ENCODE measurements at regions not wholly inside any gene's neighbourhood (a gene's known extent, or its start where the extent isn't known, plus 50 kb on each side); places are given as distances from the start of the nearest gene placed in this dataset.

GRCh38 chr11:82601711-82602110, 132.0 kb downstream of the FAM181B start:
- Histone ChIP-seq H3K4me3 (no peak overlapping the region), H3K27me3 (no peaks in the 10 kb centered on the region), H3K36me3 (replicated peaks in 1 of 2) (no peaks in the 10 kb centered on the region), H3K27ac (no peak overlapping the region), H3K9me3 (replicated peaks in 1 of 3) (no peaks in the 10 kb centered on the region), H3K4me1 (replicated peaks in 1 of 2) (no peaks in the 10 kb centered on the region)
- TF ChIP-seq, protein P1, sequence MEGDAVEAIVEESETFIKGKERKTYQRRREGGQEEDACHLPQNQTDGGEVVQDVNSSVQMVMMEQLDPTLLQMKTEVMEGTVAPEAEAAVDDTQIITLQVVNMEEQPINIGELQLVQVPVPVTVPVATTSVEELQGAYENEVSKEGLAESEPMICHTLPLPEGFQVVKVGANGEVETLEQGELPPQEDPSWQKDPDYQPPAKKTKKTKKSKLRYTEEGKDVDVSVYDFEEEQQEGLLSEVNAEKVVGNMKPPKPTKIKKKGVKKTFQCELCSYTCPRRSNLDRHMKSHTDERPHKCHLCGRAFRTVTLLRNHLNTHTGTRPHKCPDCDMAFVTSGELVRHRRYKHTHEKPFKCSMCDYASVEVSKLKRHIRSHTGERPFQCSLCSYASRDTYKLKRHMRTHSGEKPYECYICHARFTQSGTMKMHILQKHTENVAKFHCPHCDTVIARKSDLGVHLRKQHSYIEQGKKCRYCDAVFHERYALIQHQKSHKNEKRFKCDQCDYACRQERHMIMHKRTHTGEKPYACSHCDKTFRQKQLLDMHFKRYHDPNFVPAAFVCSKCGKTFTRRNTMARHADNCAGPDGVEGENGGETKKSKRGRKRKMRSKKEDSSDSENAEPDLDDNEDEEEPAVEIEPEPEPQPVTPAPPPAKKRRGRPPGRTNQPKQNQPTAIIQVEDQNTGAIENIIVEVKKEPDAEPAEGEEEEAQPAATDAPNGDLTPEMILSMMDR (IDR thresholded peaks at IDR 0.05) = no peak
- no peak for TF ChIP-seq POLR2A (IDR thresholded peaks at IDR 0.05)
- intact Hi-C loops (cut with DNase I) = no loop called here
- no peak for DNase-seq
- WGBS, 4 donors = 53 to 77% (median 59%) methylated on average over 1 of the region's 1 CpG

GRCh38 chr11:82599836-82600235, 133.8 kb downstream of the FAM181B start:
- DNase-seq = no peak
- H3K27ac ChIP-seq = no peak overlapping the region
- 56 to 83% (median 83%) methylated on average over 2 of the region's 2 CpGs for WGBS, 4 donors
- no peak overlapping the region for H3K4me3 ChIP-seq
- intact Hi-C loops (cut with DNase I) = no loop called here
- H3K9me3 ChIP-seq (replicated peaks in 1 of 3) = no peaks in the 10 kb centered on the region
- TF ChIP-seq, protein P1 (IDR thresholded peaks at IDR 0.05) = no peak
- TF ChIP-seq POLR2A (IDR thresholded peaks at IDR 0.05) = no peak
- H3K4me1 ChIP-seq (replicated peaks in 1 of 2) = no peaks in the 10 kb centered on the region
- no peaks in the 10 kb centered on the region for H3K27me3 ChIP-seq
- H3K36me3 ChIP-seq (replicated peaks in 1 of 2) = no peaks in the 10 kb centered on the region

DNA sequence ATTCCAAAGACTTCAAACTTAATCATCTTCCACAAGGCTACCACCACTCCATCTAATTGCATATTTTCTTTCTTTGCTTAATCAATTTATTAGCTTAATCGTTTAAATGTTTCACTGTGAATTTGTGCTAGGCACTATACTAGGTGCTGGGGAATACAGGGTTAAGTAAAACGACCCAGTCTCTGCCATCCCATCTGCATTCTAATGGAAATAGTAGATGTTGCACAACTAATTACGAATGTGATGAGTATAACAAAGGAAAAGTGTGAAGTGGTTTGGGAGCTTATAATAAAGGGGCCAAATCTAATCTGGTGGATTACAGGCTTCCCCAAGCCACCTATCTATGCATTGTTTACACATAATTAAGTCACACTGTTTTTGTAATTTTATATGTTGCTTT, 147.1 kb downstream of the FAM181B start:
- Histone ChIP-seq H3K27me3 (no peaks in the 10 kb centered on the region), H3K9me3 (replicated peaks in 1 of 3) (no peaks in the 10 kb centered on the region), H3K4me3 (no peak overlapping the region), H3K36me3 (replicated peaks in 1 of 2) (no peaks in the 10 kb centered on the region), H3K27ac (no peak overlapping the region), H3K4me1 (replicated peaks in 1 of 2) (no peaks in the 10 kb centered on the region)
- TF ChIP-seq, protein P1 (IDR thresholded peaks at IDR 0.05) = no peak
- no peak for TF ChIP-seq POLR2A (IDR thresholded peaks at IDR 0.05)
- 44 to 53% (median 49%) methylated on average over 3 of the region's 3 CpGs for WGBS, 4 donors
- DNase-seq = no peak
- intact Hi-C loops (cut with DNase I) = no loop called here

DNA sequence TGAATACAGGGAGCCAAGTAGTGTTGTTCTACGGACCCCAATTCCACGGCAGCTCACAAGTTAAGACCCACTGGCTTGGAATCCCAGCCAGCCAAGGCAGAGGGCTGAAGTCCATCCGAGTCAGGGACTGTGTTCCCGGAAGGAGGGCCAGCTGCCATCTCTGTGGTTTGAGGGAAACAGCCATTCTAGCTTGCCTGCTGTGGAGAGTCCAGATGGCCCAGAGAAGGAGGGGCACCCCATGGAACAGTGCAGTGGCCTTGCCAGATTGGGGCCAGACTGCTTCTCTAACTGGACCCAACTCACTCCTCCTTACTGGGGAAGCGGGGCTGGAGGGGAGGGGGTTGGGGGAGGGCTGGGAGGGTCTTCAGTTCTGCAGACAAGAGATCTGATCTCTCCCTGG, 156.4 kb downstream of the FAM181B start:
- H3K36me3 ChIP-seq (replicated peaks in 1 of 2) = no peaks in the 10 kb centered on the region
- H3K27me3 ChIP-seq = no peaks in the 10 kb centered on the region
- peaks cover 0 to 7% (median 0%) of the 10 kb centered on the region in 3 donors for H3K9me3 ChIP-seq (replicated peaks in 1 of 3)
- TF ChIP-seq, protein P1 (IDR thresholded peaks at IDR 0.05) = no peak
- TF ChIP-seq POLR2A (IDR thresholded peaks at IDR 0.05) = no peak
- no peak overlapping the region for H3K4me3 ChIP-seq
- 76 to 92% (median 78%) methylated on average over 2 to 5 of the region's 5 CpGs for WGBS, 4 donors
- DNase-seq = no peak
- no peaks in the 10 kb centered on the region for H3K4me1 ChIP-seq (replicated peaks in 1 of 2)
- H3K27ac ChIP-seq = no peak overlapping the region
- intact Hi-C loops (cut with DNase I) = no loop called here

Measured in adrenal gland (tissue), 9 donors.